ENCODE measurements at regions not wholly inside any gene's neighbourhood (a gene's known extent, or its start where the extent isn't known, plus 50 kb on each side); places are given as distances from the start of the nearest gene placed in this dataset.

DNA sequence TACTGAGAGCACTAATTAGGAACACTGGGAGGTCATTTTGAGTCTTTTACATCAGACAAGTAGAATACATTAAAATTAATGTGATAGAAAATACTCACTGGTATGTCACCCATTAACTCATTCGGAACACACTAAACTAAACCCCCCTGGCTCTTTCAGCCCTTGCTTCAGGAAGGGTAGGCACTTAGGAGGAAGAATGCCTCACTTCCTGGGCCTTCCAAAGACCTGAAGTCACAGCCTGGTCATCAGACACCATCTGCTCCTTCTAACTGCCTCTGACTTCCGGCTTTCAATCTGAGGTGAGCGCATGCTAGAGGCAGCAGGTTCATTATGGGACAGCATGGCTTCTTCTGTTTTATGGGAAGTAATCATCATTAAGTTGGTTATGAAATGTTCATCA lies 451.4 kb downstream of the PID1 start:
- TF ChIP-seq, protein P1, sequence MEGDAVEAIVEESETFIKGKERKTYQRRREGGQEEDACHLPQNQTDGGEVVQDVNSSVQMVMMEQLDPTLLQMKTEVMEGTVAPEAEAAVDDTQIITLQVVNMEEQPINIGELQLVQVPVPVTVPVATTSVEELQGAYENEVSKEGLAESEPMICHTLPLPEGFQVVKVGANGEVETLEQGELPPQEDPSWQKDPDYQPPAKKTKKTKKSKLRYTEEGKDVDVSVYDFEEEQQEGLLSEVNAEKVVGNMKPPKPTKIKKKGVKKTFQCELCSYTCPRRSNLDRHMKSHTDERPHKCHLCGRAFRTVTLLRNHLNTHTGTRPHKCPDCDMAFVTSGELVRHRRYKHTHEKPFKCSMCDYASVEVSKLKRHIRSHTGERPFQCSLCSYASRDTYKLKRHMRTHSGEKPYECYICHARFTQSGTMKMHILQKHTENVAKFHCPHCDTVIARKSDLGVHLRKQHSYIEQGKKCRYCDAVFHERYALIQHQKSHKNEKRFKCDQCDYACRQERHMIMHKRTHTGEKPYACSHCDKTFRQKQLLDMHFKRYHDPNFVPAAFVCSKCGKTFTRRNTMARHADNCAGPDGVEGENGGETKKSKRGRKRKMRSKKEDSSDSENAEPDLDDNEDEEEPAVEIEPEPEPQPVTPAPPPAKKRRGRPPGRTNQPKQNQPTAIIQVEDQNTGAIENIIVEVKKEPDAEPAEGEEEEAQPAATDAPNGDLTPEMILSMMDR (IDR thresholded peaks at IDR 0.05; ENCODE audit: low read length): no peak
- no peak for TF ChIP-seq EZH2 (IDR thresholded peaks at IDR 0.05; ENCODE audit: borderline replicate concordance, low read length)
